ENCODE measurements at regions not wholly inside any gene's neighbourhood (a gene's known extent, or its start where the extent isn't known, plus 50 kb on each side); places are given as distances from the start of the nearest gene placed in this dataset.

DNA sequence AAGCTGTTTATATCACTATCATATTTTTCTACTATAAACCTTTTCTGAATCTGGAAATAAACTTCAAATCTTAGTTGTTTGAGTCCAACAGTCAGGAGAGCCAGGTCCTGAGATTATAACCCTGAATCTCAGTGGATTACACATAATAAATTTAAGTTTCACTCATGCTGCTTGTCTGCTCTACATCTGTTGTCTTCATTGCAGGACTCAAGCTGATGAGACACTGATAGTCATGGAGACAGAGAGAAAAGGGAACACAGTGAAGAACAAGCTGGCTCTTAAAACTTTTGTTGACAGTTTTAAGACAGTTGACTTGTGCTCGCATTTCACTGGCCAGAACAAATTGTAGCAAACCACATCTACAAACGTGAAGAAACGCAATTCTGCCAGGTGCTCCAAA, 327.0 kb upstream of the CTSO start:
- H3K4me3 ChIP-seq (ENCODE audit: low read depth in 1 of 2, low read length in 2 of 2): no peak overlapping the region
- no peak overlapping the region for H3K9ac ChIP-seq (ENCODE audit: low read depth, low read length)
- no peak overlapping the region for H3K27ac ChIP-seq (ENCODE audit: low read length)
- H4K20me1 ChIP-seq (ENCODE audit: insufficient read depth, low read length): no peaks in the 10 kb centered on the region
- no peaks in the 10 kb centered on the region for H3K9me3 ChIP-seq (ENCODE audit: insufficient read depth, low read length, severe bottlenecking)
- no peak overlapping the region for H2AFZ ChIP-seq (ENCODE audit: low read depth, low read length)
- no peak for ATAC-seq (ENCODE audit: insufficient read depth, low read depth)
- no peak overlapping the region for H3K4me2 ChIP-seq (ENCODE audit: insufficient read depth, low read length)
- H3K27me3 ChIP-seq (ENCODE audit: insufficient read depth, low read length, poor library complexity): no peaks in the 10 kb centered on the region
- H3K36me3 ChIP-seq (ENCODE audit: insufficient read depth, low read length): no peaks in the 10 kb centered on the region
- no peak for DNase-seq
- TF ChIP-seq, protein P1, sequence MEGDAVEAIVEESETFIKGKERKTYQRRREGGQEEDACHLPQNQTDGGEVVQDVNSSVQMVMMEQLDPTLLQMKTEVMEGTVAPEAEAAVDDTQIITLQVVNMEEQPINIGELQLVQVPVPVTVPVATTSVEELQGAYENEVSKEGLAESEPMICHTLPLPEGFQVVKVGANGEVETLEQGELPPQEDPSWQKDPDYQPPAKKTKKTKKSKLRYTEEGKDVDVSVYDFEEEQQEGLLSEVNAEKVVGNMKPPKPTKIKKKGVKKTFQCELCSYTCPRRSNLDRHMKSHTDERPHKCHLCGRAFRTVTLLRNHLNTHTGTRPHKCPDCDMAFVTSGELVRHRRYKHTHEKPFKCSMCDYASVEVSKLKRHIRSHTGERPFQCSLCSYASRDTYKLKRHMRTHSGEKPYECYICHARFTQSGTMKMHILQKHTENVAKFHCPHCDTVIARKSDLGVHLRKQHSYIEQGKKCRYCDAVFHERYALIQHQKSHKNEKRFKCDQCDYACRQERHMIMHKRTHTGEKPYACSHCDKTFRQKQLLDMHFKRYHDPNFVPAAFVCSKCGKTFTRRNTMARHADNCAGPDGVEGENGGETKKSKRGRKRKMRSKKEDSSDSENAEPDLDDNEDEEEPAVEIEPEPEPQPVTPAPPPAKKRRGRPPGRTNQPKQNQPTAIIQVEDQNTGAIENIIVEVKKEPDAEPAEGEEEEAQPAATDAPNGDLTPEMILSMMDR (IDR thresholded peaks at IDR 0.05; ENCODE audit: borderline replicate concordance, extremely low read depth, low read length, poor library complexity, severe bottlenecking): no peak
- no peak for TF ChIP-seq EZH2 (IDR thresholded peaks at IDR 0.05; ENCODE audit: borderline replicate concordance, low read depth, low read length, severe bottlenecking)
- H3K79me2 ChIP-seq (ENCODE audit: insufficient read depth, low read length): no peaks in the 10 kb centered on the region
- no peaks in the 10 kb centered on the region for H3K4me1 ChIP-seq (ENCODE audit: insufficient read depth, low read length)

DNA sequence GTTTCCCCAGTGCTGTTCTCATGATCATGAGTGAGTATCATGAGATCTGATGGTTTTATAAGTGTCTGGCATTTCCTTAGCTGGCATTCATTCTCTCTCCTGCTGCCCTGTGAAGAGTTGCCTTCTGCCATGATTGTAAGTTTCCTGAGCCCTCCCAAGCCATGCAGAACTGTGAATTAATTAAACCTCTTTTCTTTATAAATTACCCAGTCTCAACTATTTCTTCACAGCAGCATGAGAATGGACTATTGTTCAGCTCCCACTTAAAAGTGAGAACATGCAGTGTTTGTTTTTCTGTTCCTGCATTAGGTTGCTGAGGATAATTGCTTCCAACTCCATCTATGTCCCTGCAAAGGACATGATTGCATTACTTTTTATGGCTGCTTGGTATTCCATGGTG, 311.7 kb upstream of the CTSO start:
- ATAC-seq (ENCODE audit: insufficient read depth, low read depth): no peak
- TF ChIP-seq, protein P1 (IDR thresholded peaks at IDR 0.05; ENCODE audit: borderline replicate concordance, extremely low read depth, low read length, poor library complexity, severe bottlenecking): no peak
- no peak for TF ChIP-seq EZH2 (IDR thresholded peaks at IDR 0.05; ENCODE audit: borderline replicate concordance, low read depth, low read length, severe bottlenecking)
- Histone ChIP-seq H2AFZ (ENCODE audit: low read depth, low read length) (no peak overlapping the region), H3K4me2 (ENCODE audit: insufficient read depth, low read length) (no peak overlapping the region), H3K4me3 (ENCODE audit: low read depth in 1 of 2, low read length in 2 of 2) (no peak overlapping the region), H3K9me3 (ENCODE audit: insufficient read depth, low read length, severe bottlenecking) (no peaks in the 10 kb centered on the region), H3K27ac (ENCODE audit: low read length) (no peak overlapping the region), H3K4me1 (ENCODE audit: insufficient read depth, low read length) (no peaks in the 10 kb centered on the region), H3K79me2 (ENCODE audit: insufficient read depth, low read length) (no peaks in the 10 kb centered on the region), H3K36me3 (ENCODE audit: insufficient read depth, low read length) (no peaks in the 10 kb centered on the region), H4K20me1 (ENCODE audit: insufficient read depth, low read length) (no peaks in the 10 kb centered on the region), H3K9ac (ENCODE audit: low read depth, low read length) (no peak overlapping the region), H3K27me3 (ENCODE audit: insufficient read depth, low read length, poor library complexity) (no peaks in the 10 kb centered on the region)
- no peak for DNase-seq

DNA sequence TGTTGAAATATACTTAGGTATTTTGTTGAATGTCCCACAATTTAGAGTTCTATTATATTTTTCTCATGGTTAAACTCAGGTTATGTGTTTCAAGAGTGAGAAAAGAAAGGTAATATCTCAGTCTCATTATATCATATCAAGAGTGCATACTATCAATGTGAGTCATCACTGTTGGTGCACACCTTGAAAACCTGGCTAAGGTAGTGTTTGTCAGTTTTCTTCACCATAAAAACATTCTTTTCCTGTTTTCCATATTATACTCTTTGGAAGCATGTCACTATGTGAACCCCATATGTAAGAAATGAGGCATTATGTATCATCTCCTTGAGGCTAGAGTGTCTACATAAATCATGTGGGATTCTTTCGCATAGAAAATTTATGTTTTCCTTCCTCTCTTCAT, 307.6 kb upstream of the CTSO start:
- Histone ChIP-seq H3K4me3 (ENCODE audit: low read depth in 1 of 2, low read length in 2 of 2) (no peak overlapping the region), H3K4me1 (ENCODE audit: insufficient read depth, low read length) (no peaks in the 10 kb centered on the region), H3K4me2 (ENCODE audit: insufficient read depth, low read length) (no peak overlapping the region), H3K36me3 (ENCODE audit: insufficient read depth, low read length) (no peaks in the 10 kb centered on the region), H3K27me3 (ENCODE audit: insufficient read depth, low read length, poor library complexity) (no peaks in the 10 kb centered on the region), H3K79me2 (ENCODE audit: insufficient read depth, low read length) (no peaks in the 10 kb centered on the region), H4K20me1 (ENCODE audit: insufficient read depth, low read length) (no peaks in the 10 kb centered on the region), H3K9me3 (ENCODE audit: insufficient read depth, low read length, severe bottlenecking) (no peaks in the 10 kb centered on the region), H2AFZ (ENCODE audit: low read depth, low read length) (no peak overlapping the region), H3K27ac (ENCODE audit: low read length) (no peak overlapping the region), H3K9ac (ENCODE audit: low read depth, low read length) (no peak overlapping the region)
- TF ChIP-seq EZH2 (IDR thresholded peaks at IDR 0.05; ENCODE audit: borderline replicate concordance, low read depth, low read length, severe bottlenecking): no peak
- TF ChIP-seq, protein P1 (IDR thresholded peaks at IDR 0.05; ENCODE audit: borderline replicate concordance, extremely low read depth, low read length, poor library complexity, severe bottlenecking): no peak
- no peak for ATAC-seq (ENCODE audit: insufficient read depth, low read depth)
- DNase-seq: no peak
